SK-N-SH treated with all-trans-retinoic acid at 6 μM for 48 hours (cell line): ENCODE measurements at regions not wholly inside any gene's neighbourhood (a gene's known extent, or its start where the extent isn't known, plus 50 kb on each side); places are given as distances from the start of the nearest gene placed in this dataset.

Experiments used
- CSDC2 ChIP-seq: fragments of 250-450 bp; sonication (Bioruptor Pico); IDR thresholded peaks from 2 replicates; pipeline ENCODE4 v1.5.0; 2020; ENCODE audit warnings: mild to moderate bottlenecking, moderate library complexity
- RARB ChIP-seq: fragments of 250-450 bp; sonication (Bioruptor Pico); IDR thresholded peaks from 2 replicates; pipeline ENCODE4 v1.8.0; 2021; ENCODE audit warnings: mild to moderate bottlenecking, moderate library complexity
- SNAI2 ChIP-seq: fragments of 250-450 bp; sonication (Bioruptor Pico); IDR thresholded peaks from 2 replicates; pipeline ENCODE4 v1.5.0; 2020; ENCODE audit warnings: mild to moderate bottlenecking, moderate library complexity
- ZFP3 ChIP-seq: fragments of 250-450 bp; sonication (Bioruptor Pico); IDR thresholded peaks from 2 replicates; pipeline ENCODE4 v1.5.0; 2020; ENCODE audit warnings: mild to moderate bottlenecking, moderate library complexity
- ZNF70 ChIP-seq: fragments of 450-650 bp; formaldehyde crosslinking; IDR thresholded peaks from 2 replicates; pipeline ENCODE4 v1.5.0; 2020; ENCODE audit warnings: mild to moderate bottlenecking, moderate library complexity
- TF ChIP-seq, protein P1 (sequence below): fragments of 250-450 bp; sonication (Bioruptor Pico); IDR thresholded peaks from 2 replicates; pipeline ENCODE4 v1.5.1; 2021; ENCODE audit warnings: mild to moderate bottlenecking, moderate library complexity
- TF ChIP-seq, protein P2 (sequence below): fragments of 250-450 bp; sonication (Bioruptor Pico); IDR thresholded peaks from 2 replicates; pipeline ENCODE4 v1.8.0; 2020; ENCODE audit warnings: mild to moderate bottlenecking, moderate library complexity, borderline replicate concordance

- TF ChIP-seq, protein P1, sequence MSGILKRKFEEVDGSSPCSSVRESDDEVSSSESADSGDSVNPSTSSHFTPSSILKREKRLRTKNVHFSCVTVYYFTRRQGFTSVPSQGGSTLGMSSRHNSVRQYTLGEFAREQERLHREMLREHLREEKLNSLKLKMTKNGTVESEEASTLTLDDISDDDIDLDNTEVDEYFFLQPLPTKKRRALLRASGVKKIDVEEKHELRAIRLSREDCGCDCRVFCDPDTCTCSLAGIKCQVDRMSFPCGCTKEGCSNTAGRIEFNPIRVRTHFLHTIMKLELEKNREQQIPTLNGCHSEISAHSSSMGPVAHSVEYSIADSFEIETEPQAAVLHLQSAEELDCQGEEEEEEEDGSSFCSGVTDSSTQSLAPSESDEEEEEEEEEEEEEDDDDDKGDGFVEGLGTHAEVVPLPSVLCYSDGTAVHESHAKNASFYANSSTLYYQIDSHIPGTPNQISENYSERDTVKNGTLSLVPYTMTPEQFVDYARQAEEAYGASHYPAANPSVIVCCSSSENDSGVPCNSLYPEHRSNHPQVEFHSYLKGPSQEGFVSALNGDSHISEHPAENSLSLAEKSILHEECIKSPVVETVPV (CRISPR knock-in tag) = no peak
- TF ChIP-seq CSDC2 (CRISPR knock-in tag) (no peak), RARB (CRISPR knock-in tag) (no peak), ZNF70 (CRISPR knock-in tag) (no peak), SNAI2 (no peak), ZFP3 (no peak)
- TF ChIP-seq, protein P2, sequence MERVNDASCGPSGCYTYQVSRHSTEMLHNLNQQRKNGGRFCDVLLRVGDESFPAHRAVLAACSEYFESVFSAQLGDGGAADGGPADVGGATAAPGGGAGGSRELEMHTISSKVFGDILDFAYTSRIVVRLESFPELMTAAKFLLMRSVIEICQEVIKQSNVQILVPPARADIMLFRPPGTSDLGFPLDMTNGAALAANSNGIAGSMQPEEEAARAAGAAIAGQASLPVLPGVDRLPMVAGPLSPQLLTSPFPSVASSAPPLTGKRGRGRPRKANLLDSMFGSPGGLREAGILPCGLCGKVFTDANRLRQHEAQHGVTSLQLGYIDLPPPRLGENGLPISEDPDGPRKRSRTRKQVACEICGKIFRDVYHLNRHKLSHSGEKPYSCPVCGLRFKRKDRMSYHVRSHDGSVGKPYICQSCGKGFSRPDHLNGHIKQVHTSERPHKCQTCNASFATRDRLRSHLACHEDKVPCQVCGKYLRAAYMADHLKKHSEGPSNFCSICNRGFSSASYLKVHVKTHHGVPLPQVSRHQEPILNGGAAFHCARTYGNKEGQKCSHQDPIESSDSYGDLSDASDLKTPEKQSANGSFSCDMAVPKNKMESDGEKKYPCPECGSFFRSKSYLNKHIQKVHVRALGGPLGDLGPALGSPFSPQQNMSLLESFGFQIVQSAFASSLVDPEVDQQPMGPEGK (CRISPR knock-in tag) = no peak
Measured at GRCh38 chr1:109821221-109821669, 57.5 kb upstream of the EPS8L3 start.
